ENCODE measurements at regions not wholly inside any gene's neighbourhood (a gene's known extent, or its start where the extent isn't known, plus 50 kb on each side); places are given as distances from the start of the nearest gene placed in this dataset.

GRCh38 chr5:110086658-110087388, 397.1 kb downstream of the MAN2A1 start:
- TF ChIP-seq EZH2phosphoT487 (IDR thresholded peaks at IDR 0.05) = no peak
- TF ChIP-seq EZH2 (IDR thresholded peaks at IDR 0.05) = no peak
- TF ChIP-seq, protein P1, sequence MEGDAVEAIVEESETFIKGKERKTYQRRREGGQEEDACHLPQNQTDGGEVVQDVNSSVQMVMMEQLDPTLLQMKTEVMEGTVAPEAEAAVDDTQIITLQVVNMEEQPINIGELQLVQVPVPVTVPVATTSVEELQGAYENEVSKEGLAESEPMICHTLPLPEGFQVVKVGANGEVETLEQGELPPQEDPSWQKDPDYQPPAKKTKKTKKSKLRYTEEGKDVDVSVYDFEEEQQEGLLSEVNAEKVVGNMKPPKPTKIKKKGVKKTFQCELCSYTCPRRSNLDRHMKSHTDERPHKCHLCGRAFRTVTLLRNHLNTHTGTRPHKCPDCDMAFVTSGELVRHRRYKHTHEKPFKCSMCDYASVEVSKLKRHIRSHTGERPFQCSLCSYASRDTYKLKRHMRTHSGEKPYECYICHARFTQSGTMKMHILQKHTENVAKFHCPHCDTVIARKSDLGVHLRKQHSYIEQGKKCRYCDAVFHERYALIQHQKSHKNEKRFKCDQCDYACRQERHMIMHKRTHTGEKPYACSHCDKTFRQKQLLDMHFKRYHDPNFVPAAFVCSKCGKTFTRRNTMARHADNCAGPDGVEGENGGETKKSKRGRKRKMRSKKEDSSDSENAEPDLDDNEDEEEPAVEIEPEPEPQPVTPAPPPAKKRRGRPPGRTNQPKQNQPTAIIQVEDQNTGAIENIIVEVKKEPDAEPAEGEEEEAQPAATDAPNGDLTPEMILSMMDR (IDR thresholded peaks at IDR 0.05) = no peak
- H3K79me2 ChIP-seq (ENCODE audit: low read depth) = no peaks in the 10 kb centered on the region
- H3F3A ChIP-seq (ENCODE audit: low read depth) = no peaks in the 10 kb centered on the region
- H2AFZ ChIP-seq (replicated peaks) = no peak overlapping the region
- Mint-ChIP-seq H3K4me3 (no peak overlapping the region), H3K9me3 (no peaks in the 10 kb centered on the region), H3K4me1 (peaks cover 7% of the 10 kb centered on the region), H3K27ac (no peak overlapping the region), H3K27me3 (ENCODE audit: insufficient read depth, low read depth) (peaks cover 2% of the 10 kb centered on the region), H3K36me3 (no peaks in the 10 kb centered on the region)
- H3K4me1 ChIP-seq = no peaks in the 10 kb centered on the region
- H3K4me3 ChIP-seq = no peak overlapping the region
- DNase-seq (ENCODE audit: low spot score) = no peak
- no peaks in the 10 kb centered on the region for H3K36me3 ChIP-seq
- no peaks in the 10 kb centered on the region for H3K27me3 ChIP-seq
- H3K9me3 ChIP-seq (ENCODE audit: low read depth) = no peaks in the 10 kb centered on the region
- H3K4me2 ChIP-seq = no peak overlapping the region
- H3K9ac ChIP-seq = no peak overlapping the region
- H4K20me1 ChIP-seq (ENCODE audit: low read depth) = no peaks in the 10 kb centered on the region
- no peak overlapping the region for H3K27ac ChIP-seq

DNA sequence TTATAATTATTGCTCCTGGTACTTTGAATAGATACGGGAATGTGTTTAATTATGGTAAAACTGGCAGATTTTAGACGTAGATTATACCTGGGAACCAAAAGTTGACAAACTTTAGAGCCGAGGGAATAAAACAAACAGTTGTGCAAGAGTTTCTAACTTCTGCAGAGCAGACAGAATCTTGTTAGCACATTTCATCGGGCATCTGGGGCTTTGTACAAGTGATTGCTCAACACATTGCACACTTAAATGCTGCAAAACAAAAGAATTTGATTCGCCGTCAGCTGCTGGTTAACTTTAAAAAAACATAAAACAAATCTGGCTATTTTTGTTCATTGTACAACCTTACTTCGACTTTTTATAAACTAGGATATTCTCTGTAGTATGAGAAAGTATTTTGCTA, 398.1 kb downstream of the MAN2A1 start:
- H3K9me3 Mint-ChIP-seq = no peaks in the 10 kb centered on the region
- no peaks in the 10 kb centered on the region for H3K27me3 Mint-ChIP-seq (ENCODE audit: insufficient read depth, low read depth)
- H3K27ac Mint-ChIP-seq = no peak overlapping the region
- no peak overlapping the region for H3K4me3 ChIP-seq
- H3F3A ChIP-seq (ENCODE audit: low read depth) = no peaks in the 10 kb centered on the region
- H3K27me3 ChIP-seq = no peaks in the 10 kb centered on the region
- no peaks in the 10 kb centered on the region for H3K36me3 ChIP-seq
- H3K4me1 Mint-ChIP-seq = peaks cover 7% of the 10 kb centered on the region
- no peak overlapping the region for H3K4me2 ChIP-seq
- H2AFZ ChIP-seq (replicated peaks) = no peak overlapping the region
- H3K79me2 ChIP-seq (ENCODE audit: low read depth) = no peaks in the 10 kb centered on the region
- DNase-seq (ENCODE audit: low spot score) = no peak
- H3K27ac ChIP-seq = no peak overlapping the region
- no peaks in the 10 kb centered on the region for H3K9me3 ChIP-seq (ENCODE audit: low read depth)
- TF ChIP-seq, protein P1 (IDR thresholded peaks at IDR 0.05) = no peak
- no peak for TF ChIP-seq EZH2phosphoT487 (IDR thresholded peaks at IDR 0.05)
- no peak for TF ChIP-seq EZH2 (IDR thresholded peaks at IDR 0.05)
- no peak overlapping the region for H3K9ac ChIP-seq
- H3K36me3 Mint-ChIP-seq = no peaks in the 10 kb centered on the region
- no peak overlapping the region for H3K4me3 Mint-ChIP-seq
- no peaks in the 10 kb centered on the region for H3K4me1 ChIP-seq
- H4K20me1 ChIP-seq (ENCODE audit: low read depth) = no peaks in the 10 kb centered on the region

DNA sequence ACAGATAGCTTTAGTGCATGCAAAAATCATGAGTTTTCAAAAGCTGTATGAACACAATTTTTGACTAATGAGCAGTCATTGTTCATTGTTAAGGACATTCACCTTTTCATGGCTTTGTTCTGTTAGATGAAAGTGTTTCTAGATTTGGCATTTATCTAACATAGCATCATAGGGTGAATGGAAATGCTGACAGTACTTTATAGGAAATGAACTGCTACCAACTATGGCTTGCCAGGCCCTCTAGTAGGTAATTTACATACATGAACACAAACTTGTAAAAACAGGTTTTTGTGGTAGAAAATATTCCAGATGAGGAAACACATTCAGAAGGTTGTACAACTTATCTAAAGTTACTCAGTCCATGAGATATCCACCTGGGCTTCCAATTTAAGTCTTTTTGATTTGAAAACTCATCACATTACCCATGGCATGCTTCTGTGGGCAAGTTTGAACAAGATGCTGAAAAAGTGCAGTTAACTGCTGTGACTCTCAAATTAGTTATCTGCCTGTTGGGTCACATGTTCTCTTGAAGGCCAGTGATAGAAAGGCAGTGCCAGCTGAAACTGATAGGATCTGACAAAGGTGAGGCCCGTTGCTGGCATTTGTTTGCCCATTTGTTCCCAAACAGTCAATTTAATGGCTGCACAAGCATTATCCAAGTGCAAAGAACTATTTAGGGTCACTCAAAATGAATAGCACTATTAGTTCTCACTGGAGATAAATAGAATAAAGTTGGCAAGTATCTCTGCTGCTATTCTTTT, 399.1 kb downstream of the MAN2A1 start:
- Histone ChIP-seq H3K4me3 (no peak overlapping the region), H3K79me2 (ENCODE audit: low read depth) (no peaks in the 10 kb centered on the region), H3K27me3 (no peaks in the 10 kb centered on the region), H3K4me2 (no peak overlapping the region), H3F3A (ENCODE audit: low read depth) (no peaks in the 10 kb centered on the region), H3K36me3 (no peaks in the 10 kb centered on the region), H3K9me3 (ENCODE audit: low read depth) (no peaks in the 10 kb centered on the region), H2AFZ (replicated peaks) (no peak overlapping the region), H3K4me1 (no peaks in the 10 kb centered on the region), H3K9ac (no peak overlapping the region), H3K27ac (no peak overlapping the region), H4K20me1 (ENCODE audit: low read depth) (no peaks in the 10 kb centered on the region)
- no peaks in the 10 kb centered on the region for H3K27me3 Mint-ChIP-seq (ENCODE audit: insufficient read depth, low read depth)
- no peak overlapping the region for H3K4me3 Mint-ChIP-seq
- H3K4me1 Mint-ChIP-seq = peaks cover 7% of the 10 kb centered on the region
- no peak for DNase-seq (ENCODE audit: low spot score)
- TF ChIP-seq EZH2 (IDR thresholded peaks at IDR 0.05) = no peak
- TF ChIP-seq, protein P1 (IDR thresholded peaks at IDR 0.05) = no peak
- no peak for TF ChIP-seq EZH2phosphoT487 (IDR thresholded peaks at IDR 0.05)
- H3K9me3 Mint-ChIP-seq = no peaks in the 10 kb centered on the region
- no peaks in the 10 kb centered on the region for H3K36me3 Mint-ChIP-seq
- H3K27ac Mint-ChIP-seq = no peak overlapping the region

Measured in neural progenitor cell (in vitro differentiated cells).